Activated T-cell treated with anti-CD3 and anti-CD28 coated beads for 1 hour (primary cell): ENCODE measurements at regions not wholly inside any gene's neighbourhood (a gene's known extent, or its start where the extent isn't known, plus 50 kb on each side); places are given as distances from the start of the nearest gene placed in this dataset.
A peak's percentile ranks its signal among the peaks of the same experiment; 100 is the strongest.

Source experiments
- DNase-seq: peaks from one replicate; pipeline ENCODE4 v3.0.0-alpha.2; 2020; ENCODE audit warnings: low read depth

- DNase-seq, result no peak
Observed at GRCh38 chr14:97267509-97267908, 470.3 kb downstream of the VRK1 start.

- no peak for DNase-seq
Observed at GRCh38 chr14:97268097-97268496, 470.9 kb downstream of the VRK1 start.

- no peak for DNase-seq
Observed at GRCh38 chr14:97270308-97270707, 473.1 kb downstream of the VRK1 start.

- DNase-seq, result no peak
Observed at GRCh38 chr14:97271451-97271960, 474.3 kb downstream of the VRK1 start.

GRCh38 chr14:97273540-97273939 is 476.4 kb downstream of the VRK1 start:
- DNase-seq, result no peak

GRCh38 chr14:97274626-97275025 is 477.4 kb downstream of the VRK1 start:
- no peak for DNase-seq

GRCh38 chr14:97275276-97275675 is 478.1 kb downstream of the VRK1 start:
- no peak for DNase-seq

GRCh38 chr14:97276573-97276972 is 479.4 kb downstream of the VRK1 start:
- DNase-seq, result peak; percentile 3

GRCh38 chr14:97277711-97278110 is 480.5 kb downstream of the VRK1 start:
- no peak for DNase-seq

GRCh38 chr14:97280526-97280925 is 483.3 kb downstream of the VRK1 start:
- DNase-seq, result no peak

GRCh38 chr14:97281741-97282140 is 484.6 kb downstream of the VRK1 start:
- no peak for DNase-seq

GRCh38 chr14:97282210-97283004 is 485.2 kb downstream of the VRK1 start:
- no peak for DNase-seq

GRCh38 chr14:97283005-97283403 is 485.8 kb downstream of the VRK1 start:
- no peak for DNase-seq

GRCh38 chr14:97283426-97283825 is 486.2 kb downstream of the VRK1 start:
- no peak for DNase-seq

GRCh38 chr14:97283841-97284240 is 486.7 kb downstream of the VRK1 start:
- no peak for DNase-seq

GRCh38 chr14:97287956-97288355 is 490.8 kb downstream of the VRK1 start:
- no peak for DNase-seq

- DNase-seq, result no peak
Observed at GRCh38 chr14:97290065-97290464, 492.9 kb downstream of the VRK1 start.

GRCh38 chr14:97290977-97291376 is 493.8 kb downstream of the VRK1 start:
- DNase-seq, result no peak

- no peak for DNase-seq
Observed at GRCh38 chr14:97293659-97294058, 496.5 kb downstream of the VRK1 start.

- no peak for DNase-seq
Observed at GRCh38 chr14:97295108-97295710, 498.0 kb downstream of the VRK1 start.

GRCh38 chr14:97296176-97296575 is 499.0 kb downstream of the VRK1 start:
- no peak for DNase-seq

- DNase-seq, result no peak
Observed at GRCh38 chr14:97297100-97297499, 499.9 kb downstream of the VRK1 start.

GRCh38 chr14:97298331-97298730 is 501.1 kb downstream of the VRK1 start:
- no peak for DNase-seq

GRCh38 chr14:97298736-97299135 is 501.6 kb downstream of the VRK1 start:
- no peak for DNase-seq
